HCT116 (cell line): ENCODE measurements at regions not wholly inside any gene's neighbourhood (a gene's known extent, or its start where the extent isn't known, plus 50 kb on each side); places are given as distances from the start of the nearest gene placed in this dataset.

Experiments used
- CEBPB ChIP-seq: IDR thresholded peaks from 2 replicates; pipeline ENCODE4 v1.6.1; 2012; ENCODE audit warnings: low read depth
- CTCF ChIP-seq, 3 experiments: fragments of 200-600 bp in 1 of 3; sonication (generic) in 1 of 3; IDR thresholded peaks in 2 of 3; conservative IDR thresholded peaks in 1 of 3; 2 replicates each; pipeline ENCODE4 v1.5.1; 2012 to 2017; ENCODE audit warnings: low read depth in 2 of 3, low read length in 2 of 3, antibody characterized with exemption in 1 of 3, borderline replicate concordance in 1 of 3, control low read depth in 1 of 3, mild to moderate bottlenecking in 1 of 3, mixed read lengths in 1 of 3, mixed run types in 1 of 3, moderate library complexity in 1 of 3; ENCODE audit not compliant: insufficient read depth in 1 of 3
- EZH2 ChIP-seq: fragments of 200-600 bp; sonication (generic); IDR thresholded peaks from 2 replicates; pipeline ENCODE4 v1.6.1; 2017; ENCODE audit warnings: antibody characterized with exemption, mixed run types
- MAX ChIP-seq: IDR thresholded peaks from 2 replicates; pipeline ENCODE4 v1.6.1; 2012
- POLR2A ChIP-seq: IDR thresholded peaks from 2 replicates; pipeline ENCODE4 v1.7.0; 2011; ENCODE audit warnings: borderline replicate concordance; ENCODE audit not compliant: insufficient read depth, insufficient read length; ENCODE audit errors: extremely low read depth
- SRF ChIP-seq: IDR thresholded peaks from 2 replicates; pipeline ENCODE4 v1.6.1; 2012; ENCODE audit warnings: low read depth
- ZFX ChIP-seq: fragments of 450-650 bp; IDR thresholded peaks from 2 replicates; pipeline ENCODE4 v1.6.1; 2017

GRCh38 chr18:34448662-34449061 lies 223.9 kb upstream of the NOL4 start:
- TF ChIP-seq POLR2A: no peak
- no peak for TF ChIP-seq CTCF (IDR thresholded peaks at IDR 0.05 in 2 of 3, conservative IDR thresholded peaks at IDR 0.05 in 1 of 3; ENCODE audit: borderline replicate concordance in 1 of 3, insufficient read depth in 1 of 3, low read depth in 2 of 3, low read length in 2 of 3)
- no peak for TF ChIP-seq ZFX
- no peak for TF ChIP-seq MAX
- TF ChIP-seq SRF: no peak
- no peak for TF ChIP-seq EZH2
- no peak for TF ChIP-seq CEBPB
